Thyroid gland (tissue), 4 donors: ENCODE measurements at regions not wholly inside any gene's neighbourhood (a gene's known extent, or its start where the extent isn't known, plus 50 kb on each side); places are given as distances from the start of the nearest gene placed in this dataset.
A peak's percentile ranks its signal among the peaks of the same experiment; 100 is the strongest.

ENCODE experiments used
- DNase-seq, 2 donors: peaks; one replicate each; pipeline ENCODE4 v3.0.0-alpha.2; 2019
- H3K27ac ChIP-seq, 3 donors: fragments of 200-600 bp; sonication (generic); 1 replicate in 2 of 3; 2 replicates in 1 of 3; pipeline ENCODE4 v1.5.1; 2016 to 2019; ENCODE audit warnings: mild to moderate bottlenecking in 1 of 3, moderate library complexity in 1 of 3
- H3K27me3 ChIP-seq: fragments of 200-600 bp; sonication (generic); one replicate; pipeline ENCODE4 v1.5.1; 2019
- H3K36me3 ChIP-seq, 2 donors: fragments of 200-600 bp; sonication (generic); one replicate each; pipeline ENCODE4 v1.5.1; 2016 to 2019
- H3K4me1 ChIP-seq, 2 donors: fragments of 200-600 bp; sonication (generic); one replicate each; pipeline ENCODE4 v1.5.1; 2017 to 2019
- H3K4me3 ChIP-seq, 3 donors: fragments of 200-600 bp; sonication (generic); replicated peaks in 1 of 3; 1 replicate in 2 of 3; 2 replicates in 1 of 3; pipeline ENCODE4 v1.5.1; 2016; ENCODE audit warnings: mild to moderate bottlenecking in 1 of 3
- H3K9me3 ChIP-seq: fragments of 200-600 bp; sonication (generic); one replicate; pipeline ENCODE4 v1.5.1; 2017
- CTCF ChIP-seq, 6 experiments: fragments of 200-600 bp in 3 of 6; fragments of 450-650 bp in 3 of 6; sonication (generic) in 3 of 6; IDR thresholded peaks; one replicate each; pipeline ENCODE4 v1.5.1; 2016 to 2019; ENCODE audit warnings: antibody characterized with exemption in 6 of 6, mild to moderate bottlenecking in 2 of 6, inconsistent platforms in 1 of 6, moderate library complexity in 1 of 6
- POLR2A ChIP-seq, 2 donors: fragments of 450-650 bp; IDR thresholded peaks; one replicate each; pipeline ENCODE4 v1.6.1; 2017; ENCODE audit warnings: antibody characterized with exemption in 2 of 2, mild to moderate bottlenecking in 2 of 2, moderate library complexity in 1 of 2
- WGBS, 2 donors: methylation state at CpG; one replicate each; pipeline ENCODE4 v1.1.5; 2017; 5-methylcytosine and 5-hydroxymethylcytosine counted together
- intact Hi-C: fragments of 100-400 bp; cut with DNase I; formaldehyde crosslinking; loops from one replicate; pipeline ENCODE4 v1.15.1; 2023

- no peak overlapping the region for H3K27ac ChIP-seq
- H3K9me3 ChIP-seq = no peaks in the 10 kb centered on the region
- TF ChIP-seq CTCF (IDR thresholded peaks at IDR 0.05) = no peak
- H3K36me3 ChIP-seq = no peaks in the 10 kb centered on the region
- intact Hi-C loops = no loop called here
- peaks cover 39 to 52% of the 10 kb centered on the region in 2 donors for H3K4me1 ChIP-seq
- WGBS, 2 donors = 59 to 80% methylated on average over 2 of the region's 2 CpGs
- no peak overlapping the region for H3K4me3 ChIP-seq
- no peaks in the 10 kb centered on the region for H3K27me3 ChIP-seq
- DNase-seq = no peak
These were observed 50.4 kb upstream of the RAPH1 start for GRCh38 chr2:203585516-203585915.

GRCh38 chr2:203586206-203586605, 51.1 kb upstream of the RAPH1 start:
- DNase-seq = no peak
- Histone ChIP-seq H3K27ac (no peak overlapping the region), H3K9me3 (no peaks in the 10 kb centered on the region), H3K27me3 (no peaks in the 10 kb centered on the region), H3K4me1 (peaks cover 32 to 46% of the 10 kb centered on the region in 2 donors), H3K36me3 (no peaks in the 10 kb centered on the region), H3K4me3 (no peak overlapping the region)
- 91 to 95% methylated on average over 6 of the region's 6 CpGs for WGBS, 2 donors
- TF ChIP-seq CTCF (IDR thresholded peaks at IDR 0.05) (no peak), POLR2A (IDR thresholded peaks at IDR 0.05) (no peak)
- intact Hi-C loops = no loop called here

- Histone ChIP-seq H3K36me3 (no peaks in the 10 kb centered on the region), H3K9me3 (no peaks in the 10 kb centered on the region), H3K4me3 (no peak overlapping the region), H3K27me3 (no peaks in the 10 kb centered on the region), H3K27ac (no peak overlapping the region), H3K4me1 (peaks cover 30 to 45% of the 10 kb centered on the region in 2 donors)
- no peak for TF ChIP-seq POLR2A (IDR thresholded peaks at IDR 0.05)
- 85 to 87% methylated on average over 4 of the region's 4 CpGs for WGBS, 2 donors
- intact Hi-C loops = no loop called here
- no peak for DNase-seq
These were observed 51.6 kb upstream of the RAPH1 start for GRCh38 chr2:203586696-203587095.

- Histone ChIP-seq H3K4me3 (no peak overlapping the region), H3K9me3 (no peaks in the 10 kb centered on the region), H3K4me1 (peaks cover 15 to 22% of the 10 kb centered on the region in 2 donors), H3K27ac (peak overlapping the region in 1 of 3 donors; percentile 51), H3K27me3 (no peaks in the 10 kb centered on the region), H3K36me3 (no peaks in the 10 kb centered on the region)
- TF ChIP-seq CTCF (IDR thresholded peaks at IDR 0.05) = no peak
- TF ChIP-seq POLR2A (IDR thresholded peaks at IDR 0.05) = no peak
- WGBS, 2 donors = 66 to 92% methylated on average over 2 of the region's 2 CpGs
- no peak for DNase-seq
- intact Hi-C loops = no loop called here
These were observed 55.4 kb upstream of the RAPH1 start for GRCh38 chr2:203590496-203590895.

- peaks cover 15 to 19% of the 10 kb centered on the region in 2 donors for H3K4me1 ChIP-seq
- no peak for DNase-seq
- H3K27me3 ChIP-seq = no peaks in the 10 kb centered on the region
- no peaks in the 10 kb centered on the region for H3K9me3 ChIP-seq
- no peaks in the 10 kb centered on the region for H3K36me3 ChIP-seq
- TF ChIP-seq POLR2A (IDR thresholded peaks at IDR 0.05) (no peak), CTCF (IDR thresholded peaks at IDR 0.05) (no peak)
- H3K27ac ChIP-seq = peak overlapping the region; percentile 31 to 80 (median 70)
- intact Hi-C loops = no loop called here
- H3K4me3 ChIP-seq = no peak overlapping the region
These were observed 56.5 kb upstream of the RAPH1 start for GRCh38 chr2:203591642-203592041.

- Histone ChIP-seq H3K9me3 (no peaks in the 10 kb centered on the region), H3K36me3 (no peaks in the 10 kb centered on the region), H3K4me3 (no peak overlapping the region), H3K27me3 (no peaks in the 10 kb centered on the region), H3K27ac (peak overlapping the region; percentile 68 to 80 (median 70)), H3K4me1 (peaks cover 15 to 19% of the 10 kb centered on the region in 2 donors)
- no peak for TF ChIP-seq POLR2A (IDR thresholded peaks at IDR 0.05)
- no peak for TF ChIP-seq CTCF (IDR thresholded peaks at IDR 0.05)
- intact Hi-C loops = no loop called here
- peak; percentile 22 to 31 for DNase-seq
- 48 to 53% methylated on average over 2 of the region's 2 CpGs for WGBS, 2 donors
These were observed 57.4 kb upstream of the RAPH1 start for GRCh38 chr2:203592470-203592869.
